MCF 10A (cell line): ENCODE measurements at regions not wholly inside any gene's neighbourhood (a gene's known extent, or its start where the extent isn't known, plus 50 kb on each side); places are given as distances from the start of the nearest gene placed in this dataset.
"Not testable (repeated sequence)": the region's sequence is repeated elsewhere in the genome, so short reads cannot be mapped to it uniquely, and the experiment has no call there.

Source experiments
- BruUV-seq: library from RNA; stranded (reverse); fragments of 400-500 nt; replicated peaks from 2 replicates; lab custom pipeline; 2021; lab: Mats Ljungman, UMichigan
- CTCF ChIA-PET: fragments of 300-600 bp; sonication (Branson Sonifier 250); formaldehyde crosslinking; extraction: SDS; loops from one replicate; lab custom pipeline; 2021; ENCODE audit warnings: antibody characterized with exemption, inconsistent platforms; lab: Yijun Ruan, JAX
- POLR2A ChIA-PET: fragments of 300-600, 350-650 bp; sonication (Branson Sonifier 250); formaldehyde crosslinking; extraction: SDS; loops from one replicate; lab custom pipeline; 2020; ENCODE audit warnings: antibody characterized with exemption, inconsistent platforms; lab: Yijun Ruan, JAX
- DNase-seq: peaks from one replicate; pipeline ENCODE4 v3.0.0-alpha.2; 2018; ENCODE audit not compliant: unreplicated experiment
- H3K27ac Mint-ChIP-seq: one replicate; pipeline ENCODE4 v1.8.0; 2022; ENCODE audit warnings: mild to moderate bottlenecking, low read depth, mixed read lengths; ENCODE audit not compliant: unreplicated experiment
- H3K27me3 Mint-ChIP-seq: one replicate; pipeline ENCODE4 v1.8.0; 2022; ENCODE audit warnings: mixed read lengths; ENCODE audit not compliant: insufficient read depth, unreplicated experiment
- H3K36me3 Mint-ChIP-seq: one replicate; pipeline ENCODE4 v1.8.0; 2022; ENCODE audit warnings: mild to moderate bottlenecking, moderate library complexity, mixed read lengths; ENCODE audit not compliant: insufficient read depth, unreplicated experiment
- H3K4me1 Mint-ChIP-seq: one replicate; pipeline ENCODE4 v1.8.0; 2022; ENCODE audit warnings: mixed read lengths; ENCODE audit not compliant: insufficient read depth, unreplicated experiment
- H3K4me3 Mint-ChIP-seq: one replicate; pipeline ENCODE4 v1.8.0; 2022; ENCODE audit warnings: mild to moderate bottlenecking, moderate library complexity, mixed read lengths; ENCODE audit not compliant: unreplicated experiment
- H3K9me3 Mint-ChIP-seq: one replicate; pipeline ENCODE4 v1.8.0; 2022; ENCODE audit warnings: mixed read lengths; ENCODE audit not compliant: unreplicated experiment
- CTCF ChIP-seq: fragments of 200-600 bp; IDR thresholded peaks from one replicate; pipeline ENCODE4 v1.8.0; 2022; ENCODE audit warnings: antibody characterized with exemption, mild to moderate bottlenecking; ENCODE audit not compliant: unreplicated experiment
- intact Hi-C: fragments of 100-400 bp; cut with micrococcal nuclease; formaldehyde crosslinking; loops from 2 replicates; pipeline ENCODE4 v1.14.1; 2022

GRCh38 chr3:81336470-81336869 lies 425.0 kb downstream of the GBE1 start:
- BruUV-seq, result no TSS peak
- H3K36me3 Mint-ChIP-seq, result no peaks in the 10 kb centered on the region
- ChIA-PET POLR2A (no interaction called here), CTCF (interaction anchor here (0.6 to 1.6 kb wide), 2 partner anchors 23 to 34 kb away, joined by 3 to 7 read pairs; no protein-coding TSS in a partner anchor)
- H3K4me3 Mint-ChIP-seq, result no peak overlapping the region
- peaks cover 38% of the 10 kb centered on the region for H3K27me3 Mint-ChIP-seq
- no peak for DNase-seq
- H3K9me3 Mint-ChIP-seq, result no peaks in the 10 kb centered on the region
- intact Hi-C loops, result loop anchor here (5.0 kb wide), 1 partner anchor 1814 kb away; no protein-coding TSS in a partner anchor
- no peak for TF ChIP-seq CTCF
- H3K4me1 Mint-ChIP-seq, result no peaks in the 10 kb centered on the region
- no peak overlapping the region for H3K27ac Mint-ChIP-seq

- POLR2A ChIA-PET, intact Hi-C loops, H3K36me3 Mint-ChIP-seq, H3K9me3 Mint-ChIP-seq, H3K27ac Mint-ChIP-seq, DNase-seq, H3K4me1 Mint-ChIP-seq, BruUV-seq, H3K4me3 Mint-ChIP-seq: not testable (repeated sequence)
- H3K27me3 Mint-ChIP-seq, result peaks cover 64% of the 10 kb centered on the region
- CTCF ChIA-PET, result interaction anchor here (0.8 kb wide), 1 partner anchor 27 kb away, joined by 4 read pairs; no protein-coding TSS in a partner anchor
Measured at GRCh38 chr3:81329835-81330234, 431.6 kb downstream of the GBE1 start.

- no peaks in the 10 kb centered on the region for H3K9me3 Mint-ChIP-seq
- no peak for DNase-seq
- no TSS peak for BruUV-seq
- ChIA-PET POLR2A (no interaction called here), CTCF (interaction anchor here (0.6 kb wide), 1 partner anchor 9 kb away, joined by 3 read pairs; no protein-coding TSS in a partner anchor)
- no peak overlapping the region for H3K27ac Mint-ChIP-seq
- no peak for TF ChIP-seq CTCF
- intact Hi-C loops, result no loop called here
- H3K27me3 Mint-ChIP-seq, result peaks cover 86% of the 10 kb centered on the region
- H3K36me3 Mint-ChIP-seq, result no peaks in the 10 kb centered on the region
- H3K4me3 Mint-ChIP-seq, result no peak overlapping the region
- H3K4me1 Mint-ChIP-seq, result no peaks in the 10 kb centered on the region
Measured at GRCh38 chr3:81326245-81326644, 435.2 kb downstream of the GBE1 start.

- BruUV-seq, result no TSS peak
- no peak overlapping the region for H3K27ac Mint-ChIP-seq
- TF ChIP-seq CTCF, result no peak
- ChIA-PET POLR2A (no interaction called here), CTCF (interaction anchor here (0.7 to 1.1 kb wide), 2 partner anchors 20 to 1999 kb away, joined by 3 to 5 read pairs; no protein-coding TSS in a partner anchor)
- no peak overlapping the region for H3K4me3 Mint-ChIP-seq
- H3K4me1 Mint-ChIP-seq, result no peaks in the 10 kb centered on the region
- intact Hi-C loops, result no loop called here
- H3K36me3 Mint-ChIP-seq, result no peaks in the 10 kb centered on the region
- no peaks in the 10 kb centered on the region for H3K9me3 Mint-ChIP-seq
- H3K27me3 Mint-ChIP-seq, result peaks cover 77% of the 10 kb centered on the region
- DNase-seq, result no peak
Measured at GRCh38 chr3:81320862-81321261, 440.6 kb downstream of the GBE1 start.
